Activated CD4-positive, alpha-beta T cell treated with anti-CD3 and anti-CD28 coated beads for 48 hours (primary cell): ENCODE measurements at regions not wholly inside any gene's neighbourhood (a gene's known extent, or its start where the extent isn't known, plus 50 kb on each side); places are given as distances from the start of the nearest gene placed in this dataset.
"Not testable (repeated sequence)": the region's sequence is repeated elsewhere in the genome, so short reads cannot be mapped to it uniquely, and the experiment has no call there.

Experiments
- DNase-seq: peaks from one replicate; pipeline ENCODE4 v3.0.0-alpha.2; 2020

DNA sequence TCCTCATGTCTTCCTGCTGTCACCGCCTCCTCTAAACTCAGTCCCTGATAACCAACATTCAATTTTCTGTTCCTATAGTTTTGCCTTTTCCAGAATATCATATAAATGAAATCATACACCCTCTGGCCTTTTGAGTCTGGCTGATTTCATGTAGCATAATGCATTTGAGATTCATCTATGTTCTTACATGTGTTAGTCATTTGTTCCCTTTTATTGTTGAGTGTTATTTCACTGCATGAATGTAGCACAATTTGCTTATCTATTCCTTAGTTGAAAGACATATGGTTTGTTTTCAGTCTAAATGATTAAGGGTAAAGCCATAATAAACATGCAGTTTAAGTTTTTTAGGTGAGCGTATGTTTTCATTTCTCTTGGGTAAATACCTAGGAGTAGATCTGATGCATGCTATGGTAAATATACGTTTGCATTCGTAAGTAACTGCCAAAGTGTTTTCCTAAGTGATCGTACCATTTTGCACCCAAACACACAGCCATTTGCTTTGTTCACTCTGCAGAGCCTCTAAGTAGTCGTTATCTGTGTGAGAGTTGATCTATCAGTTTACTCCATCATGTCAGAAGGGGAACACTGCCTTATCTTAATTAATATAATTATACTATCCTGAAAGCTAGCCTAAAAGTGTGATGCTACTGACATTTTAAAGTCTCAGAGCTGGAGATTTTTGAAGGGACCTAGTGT lies 460.8 kb downstream of the DMAC1 start:
- no peak for DNase-seq

GRCh38 chr9:7336356-7337065 lies 463.1 kb downstream of the DMAC1 start:
- DNase-seq = no peak

- no peak for DNase-seq
Measured at GRCh38 chr9:7333719-7334118, 465.9 kb downstream of the DMAC1 start.

- no peak for DNase-seq
Measured at GRCh38 chr9:7332780-7333179, 466.8 kb downstream of the DMAC1 start.

GRCh38 chr9:7328453-7328852 lies 471.1 kb downstream of the DMAC1 start:
- no peak for DNase-seq

DNA sequence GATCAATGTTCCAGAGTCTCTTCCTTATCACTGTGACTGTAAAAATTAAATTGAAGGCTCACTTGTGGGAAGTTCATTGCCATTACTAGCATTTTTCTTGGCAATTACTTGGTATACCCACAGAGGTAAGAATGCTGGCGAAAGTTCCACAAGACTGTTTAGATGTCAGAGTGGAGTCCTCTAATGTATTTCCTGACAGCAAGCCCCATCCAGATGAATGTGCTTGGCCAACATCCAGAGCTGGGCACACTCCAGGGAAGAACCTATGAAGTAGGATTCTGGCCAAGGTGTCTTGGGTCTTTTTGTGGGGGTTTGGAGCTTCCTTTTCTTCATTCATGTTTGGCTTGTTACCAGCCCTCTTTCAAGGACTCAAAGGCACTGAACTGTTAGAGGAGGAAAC lies 473.6 kb downstream of the DMAC1 start:
- DNase-seq = no peak

GRCh38 chr9:7324152-7324598 lies 475.4 kb downstream of the DMAC1 start:
- no peak for DNase-seq

GRCh38 chr9:7320841-7321240 lies 478.7 kb downstream of the DMAC1 start:
- DNase-seq = no peak

- DNase-seq = no peak
Measured at GRCh38 chr9:7320139-7320538, 479.4 kb downstream of the DMAC1 start.

DNA sequence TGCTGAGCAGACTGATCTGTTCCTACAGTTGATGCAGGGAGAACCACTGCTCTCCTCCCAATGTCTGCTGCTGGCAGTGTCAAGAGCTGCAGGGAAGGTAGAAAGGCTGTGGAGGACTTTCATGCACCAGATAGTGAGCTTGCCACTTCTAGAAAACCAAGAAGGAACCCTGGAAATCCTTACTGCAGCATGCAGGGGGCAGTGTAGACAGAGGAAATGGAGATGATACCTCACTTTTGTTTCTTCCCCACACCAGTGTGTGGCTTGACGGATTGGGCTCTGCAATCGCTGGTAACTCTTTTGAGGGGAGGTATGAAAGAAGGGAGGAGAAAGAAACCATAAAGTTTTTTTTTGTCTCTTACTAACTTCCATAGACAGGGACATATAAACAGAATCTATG lies 480.7 kb downstream of the DMAC1 start:
- DNase-seq = no peak

- no peak for DNase-seq
Measured at GRCh38 chr9:7316967-7317366, 482.6 kb downstream of the DMAC1 start.

GRCh38 chr9:7316166-7316795 lies 483.3 kb downstream of the DMAC1 start:
- DNase-seq = no peak

DNA sequence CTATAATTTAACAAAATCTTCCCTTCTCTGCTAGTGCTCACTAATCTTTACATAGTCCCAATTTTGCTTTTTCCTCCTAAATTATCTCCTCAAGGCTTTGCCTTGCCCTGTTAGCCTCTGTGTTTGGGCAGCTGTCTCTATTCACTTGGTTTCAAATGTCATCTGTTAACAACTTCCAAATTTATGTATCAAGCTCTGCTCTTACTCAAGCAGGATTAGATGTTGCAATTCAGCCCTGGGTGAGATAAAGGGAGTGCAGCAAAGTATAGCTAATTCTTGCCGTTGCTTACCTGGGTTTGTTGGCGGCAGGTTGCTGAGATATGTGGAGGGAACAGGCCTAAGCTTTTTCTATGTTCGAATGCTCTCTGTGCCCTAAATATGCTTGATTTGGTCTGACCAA lies 483.8 kb downstream of the DMAC1 start:
- DNase-seq = no peak

DNA sequence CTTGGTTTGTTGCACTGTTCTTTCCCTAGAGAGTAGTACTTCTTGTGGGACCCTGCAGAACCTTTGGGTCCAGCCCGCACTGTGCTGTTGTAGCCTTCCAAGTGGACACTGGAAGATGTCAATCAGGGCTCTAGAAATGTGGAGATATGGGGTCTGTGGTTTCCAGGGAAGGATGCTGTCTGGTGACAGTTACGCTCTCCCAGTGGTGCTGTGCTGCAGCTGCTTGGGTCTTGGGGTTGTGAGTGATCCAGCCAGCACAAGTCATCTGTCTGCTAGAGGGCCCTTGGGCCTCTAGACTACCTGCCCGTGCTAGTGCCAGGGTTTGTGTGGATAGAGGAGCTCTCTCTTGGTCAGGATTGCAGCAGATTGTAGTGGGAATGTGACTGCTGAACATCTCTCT lies 484.5 kb downstream of the DMAC1 start:
- no peak for DNase-seq

GRCh38 chr9:7313389-7313788 lies 486.2 kb downstream of the DMAC1 start:
- DNase-seq = no peak

- DNase-seq = not testable (repeated sequence)
Measured at GRCh38 chr9:7309051-7309450, 490.5 kb downstream of the DMAC1 start.

- no peak for DNase-seq
Measured at GRCh38 chr9:7305677-7306076, 493.9 kb downstream of the DMAC1 start.

DNA sequence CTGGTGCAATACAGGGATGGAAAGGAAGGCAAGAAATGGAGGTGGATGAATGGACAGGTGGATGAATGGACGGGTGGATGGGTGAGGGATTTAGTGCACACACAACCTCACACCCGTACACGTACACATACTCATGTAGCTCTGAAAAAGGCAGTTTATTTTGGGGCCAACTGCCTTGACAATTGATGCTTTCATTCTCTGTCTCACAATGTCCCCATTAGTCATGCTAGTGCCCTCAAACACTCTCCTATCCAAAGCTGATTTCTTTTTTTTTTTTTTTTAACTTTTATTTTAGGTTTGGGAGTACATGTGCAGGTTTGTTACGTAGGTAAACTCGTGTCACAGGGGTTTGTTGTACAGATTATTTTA lies 495.0 kb downstream of the DMAC1 start:
- no peak for DNase-seq

- no peak for DNase-seq
Measured at GRCh38 chr9:7303907-7304626, 495.5 kb downstream of the DMAC1 start.

DNA sequence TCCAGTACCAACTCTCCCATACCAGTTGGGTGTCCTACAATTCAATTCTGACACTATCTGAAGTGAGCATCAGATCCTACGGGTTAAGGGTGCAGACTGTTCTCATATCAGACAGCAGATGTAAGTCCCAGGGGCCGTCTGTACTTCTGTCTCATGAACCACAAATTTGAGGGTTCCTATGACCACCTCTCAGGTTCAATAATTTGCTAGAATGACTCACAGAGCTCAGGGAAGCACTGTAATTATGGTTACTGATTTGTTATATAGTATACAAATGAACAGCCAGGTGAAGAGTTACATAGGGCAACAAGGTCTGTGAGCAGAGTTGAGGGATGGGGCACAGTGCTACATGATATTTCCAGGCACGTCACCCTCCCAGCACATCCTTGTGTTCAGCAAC lies 499.1 kb downstream of the DMAC1 start:
- no peak for DNase-seq

DNA sequence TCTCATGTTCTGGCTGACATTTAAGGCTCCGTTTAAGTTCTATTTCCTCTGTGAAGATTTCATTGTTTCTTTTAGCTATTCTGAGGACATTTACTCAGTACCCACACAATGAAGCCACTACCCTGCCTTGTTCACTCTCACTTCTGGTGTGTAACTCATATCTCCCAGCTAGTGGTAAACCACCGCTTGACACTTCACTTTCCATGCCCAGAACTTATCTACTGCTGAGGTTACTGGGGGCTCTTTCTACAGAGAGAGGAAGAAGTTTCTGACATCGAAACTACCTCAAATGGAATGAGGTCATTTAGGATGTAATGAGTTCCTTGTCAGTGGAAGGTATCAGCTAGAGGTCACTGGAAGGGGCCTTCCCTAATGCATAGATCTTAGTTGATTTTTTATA lies 501.5 kb downstream of the DMAC1 start:
- peak; percentile 66 for DNase-seq

DNA sequence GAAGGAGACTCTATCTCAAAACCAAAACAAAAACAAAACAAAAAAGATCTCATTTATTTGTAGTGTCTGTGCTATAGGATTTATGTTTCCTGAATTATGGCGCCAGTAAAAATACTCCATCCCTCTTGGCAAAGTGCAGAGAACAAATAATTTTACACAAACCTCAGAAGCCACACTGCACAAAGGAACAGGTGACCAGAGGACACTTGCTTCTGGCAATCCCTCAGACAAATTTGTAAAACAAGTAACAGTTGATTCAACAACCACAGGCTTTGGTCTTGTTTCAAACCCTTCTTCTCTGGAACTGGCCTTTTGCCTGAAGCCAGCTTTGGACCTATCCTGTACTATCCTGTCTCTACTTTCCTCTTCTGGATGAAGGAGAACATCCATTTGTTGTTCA lies 502.1 kb downstream of the DMAC1 start:
- DNase-seq = no peak

DNA sequence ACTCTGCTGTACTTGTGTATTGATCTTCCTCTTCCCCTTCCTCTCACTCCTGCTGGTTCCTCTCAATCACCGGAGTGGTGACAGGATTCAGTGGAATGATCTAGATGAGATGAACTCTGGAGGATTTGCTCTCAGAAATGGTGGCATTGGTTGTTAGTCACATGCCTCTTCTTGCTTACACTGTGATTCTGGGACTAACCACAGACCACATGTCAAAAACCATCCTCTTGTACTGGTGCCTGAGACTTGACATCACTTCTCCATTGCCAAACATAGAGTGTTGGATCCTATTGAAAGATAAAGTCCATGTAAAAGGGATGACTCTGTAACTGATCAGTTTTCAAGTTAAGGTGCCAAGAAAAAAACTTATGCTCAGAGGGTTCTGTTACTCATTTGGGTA lies 506.5 kb downstream of the DMAC1 start:
- no peak for DNase-seq

DNA sequence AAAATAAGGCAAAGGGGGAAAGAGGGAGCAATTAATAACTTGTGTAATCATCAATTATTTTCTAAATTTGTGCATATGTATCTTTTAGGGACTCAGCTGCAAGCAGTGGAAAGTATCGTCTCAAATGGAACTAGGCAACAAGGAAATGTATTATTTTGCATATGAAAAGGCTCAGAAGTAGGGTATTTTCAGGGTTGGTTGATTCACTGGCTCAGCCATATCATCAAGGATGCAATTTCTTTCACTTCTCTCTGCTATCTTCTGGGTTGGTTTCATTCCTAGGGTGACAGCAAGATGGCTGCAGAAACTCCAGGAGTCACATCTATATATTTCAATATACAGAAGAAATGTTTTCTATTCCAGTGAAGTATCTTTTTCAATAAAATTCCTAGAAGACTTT lies 509.8 kb downstream of the DMAC1 start:
- no peak for DNase-seq
